Head of caudate nucleus (tissue), 42 donors: ENCODE measurements at regions not wholly inside any gene's neighbourhood (a gene's known extent, or its start where the extent isn't known, plus 50 kb on each side); places are given as distances from the start of the nearest gene placed in this dataset.

ENCODE experiments used
- DNase-seq, 42 donors: peaks; one replicate each; pipeline versions ENCODE4 v3.0.0 to v3.0.0-alpha.2; 2020 to 2021; ENCODE audit warnings: mixed read lengths in 7 of 42
- intact Hi-C: fragments of 100-400 bp; cut with DNase I; formaldehyde crosslinking; loops from one replicate; pipeline ENCODE4 v1.15.0; 2022

DNA sequence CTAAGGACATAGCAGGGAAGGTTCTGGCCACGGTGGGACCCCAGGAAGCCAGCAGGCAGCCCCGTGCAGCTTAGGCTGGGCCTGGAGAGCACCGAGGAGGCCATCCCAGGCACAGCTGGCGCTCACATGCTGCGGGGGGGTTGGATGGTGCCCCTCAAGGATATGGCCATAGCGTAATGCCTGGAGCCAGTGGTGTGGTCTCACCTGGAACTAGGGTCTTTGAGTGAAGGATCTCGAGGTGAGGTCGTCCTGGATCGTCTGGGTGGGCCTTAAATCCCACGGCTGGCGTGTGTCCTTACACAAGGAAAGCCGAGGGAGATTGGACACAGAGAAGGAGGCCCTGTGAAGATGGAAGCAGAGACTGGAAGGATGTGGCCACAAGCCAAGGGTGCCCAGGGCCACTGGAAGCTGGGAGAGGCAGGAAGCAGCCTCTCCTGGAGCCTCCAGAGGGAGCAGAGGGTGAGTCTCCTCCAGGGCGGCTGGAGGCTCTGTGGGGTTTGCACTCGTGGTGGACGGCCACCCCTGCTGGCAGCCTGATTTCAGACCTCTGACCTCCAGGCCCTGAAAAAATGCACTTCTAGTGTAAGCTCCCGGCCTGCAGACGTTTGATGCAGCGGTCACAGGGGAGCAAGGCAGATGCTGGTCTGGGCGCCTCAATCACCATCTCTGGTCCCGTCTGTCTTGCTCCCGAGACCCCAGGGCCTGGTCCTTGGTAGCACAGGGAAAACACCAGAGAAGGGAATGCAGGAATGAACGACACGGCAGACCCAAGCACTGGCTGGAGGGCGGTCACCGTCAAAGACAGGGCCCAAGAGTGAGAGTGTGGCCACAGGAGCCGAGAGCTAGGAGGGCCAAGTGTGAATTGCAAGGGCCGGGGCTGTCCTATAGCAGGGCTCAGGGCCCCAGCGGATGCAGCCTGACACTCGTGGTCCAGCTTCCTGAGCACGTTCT is 218.6 kb downstream of the KIF26A start:
- peak in 12 of 42 donors; percentile 1 to 34 (median 10) for DNase-seq
- intact Hi-C loops, result no loop called here

DNA sequence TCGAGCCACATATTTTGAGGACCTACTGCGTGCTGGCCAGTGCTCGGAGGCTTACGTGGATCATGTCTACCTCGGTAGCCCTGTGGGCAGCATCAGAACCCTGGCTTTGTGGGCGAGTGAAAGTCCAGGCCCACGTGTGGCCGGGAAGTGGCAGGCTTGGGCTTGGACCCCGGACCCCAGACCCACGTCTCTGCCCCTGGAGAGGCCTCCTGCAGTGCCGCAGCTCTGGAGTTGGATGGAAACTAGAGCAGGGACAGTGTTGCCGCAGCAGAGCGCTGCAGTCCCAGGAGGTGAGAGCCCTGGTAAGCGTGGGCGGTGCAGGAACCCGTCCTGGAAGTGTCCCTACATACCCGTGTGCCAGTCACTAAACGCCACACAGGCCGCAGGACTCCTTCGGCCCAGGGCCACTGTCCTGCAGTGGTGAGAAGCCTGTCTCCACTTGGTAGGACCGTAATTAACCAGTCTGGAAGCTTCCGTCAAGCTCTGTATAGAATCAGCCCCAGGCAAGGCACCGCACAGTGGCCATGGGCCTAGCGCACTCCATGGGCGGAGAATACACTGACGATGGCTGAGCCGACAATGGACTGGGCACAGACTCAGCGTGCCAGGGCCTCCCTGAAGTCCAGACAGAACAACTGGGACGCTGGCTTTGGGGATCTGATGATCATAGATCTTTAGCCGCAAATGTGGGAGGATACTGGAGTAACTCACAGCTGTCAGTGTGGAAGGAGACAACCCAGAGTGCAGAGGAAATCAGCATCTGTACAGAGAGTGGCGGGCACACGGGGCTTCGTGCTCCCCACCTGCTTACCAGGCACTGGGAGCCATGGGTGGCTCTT is 219.5 kb downstream of the KIF26A start:
- peak in 10 of 42 donors; percentile 1 to 26 (median 8) for DNase-seq
- intact Hi-C loops, result no loop called here

DNA sequence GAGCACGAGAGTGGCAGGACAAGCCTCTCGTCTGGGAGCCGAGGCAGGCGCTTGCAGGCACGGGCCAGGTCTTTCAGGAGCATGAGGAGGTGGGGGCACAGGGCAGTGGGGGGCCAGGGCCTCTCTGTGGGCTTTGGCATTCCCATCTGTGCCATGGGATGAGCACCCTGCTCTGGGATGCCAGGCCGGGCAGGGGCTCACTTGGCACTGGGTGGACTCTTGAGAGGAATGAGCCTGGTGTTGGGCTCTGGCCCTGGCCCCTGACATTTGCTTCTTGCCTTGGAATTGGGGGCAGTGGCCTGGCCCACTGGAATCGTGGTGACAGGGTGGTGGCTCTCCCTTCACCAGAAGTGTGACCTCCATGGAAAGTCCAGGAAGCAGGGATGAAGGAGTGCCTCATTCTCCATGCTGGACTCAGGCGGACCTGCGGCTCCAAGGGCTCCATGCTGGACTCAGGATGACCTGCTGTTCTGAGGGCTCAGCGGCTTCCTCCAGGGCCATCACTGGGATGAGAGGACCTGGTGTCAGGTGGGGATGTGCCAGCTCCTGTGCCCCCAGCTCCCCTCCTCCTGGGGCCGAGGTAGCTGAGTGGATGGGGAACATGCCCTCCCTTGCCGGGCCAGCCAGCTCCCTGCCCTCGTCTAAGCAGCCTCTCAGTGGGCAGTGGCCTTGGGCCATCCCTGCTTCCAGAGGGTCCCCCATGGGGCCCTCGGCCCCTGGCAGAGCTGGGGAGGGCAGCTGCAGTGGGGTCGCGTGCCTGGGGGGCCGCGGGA is 220.3 kb downstream of the KIF26A start:
- DNase-seq, result peak in 12 of 42 donors; percentile 2 to 36 (median 11)
- intact Hi-C loops, result no loop called here

DNA sequence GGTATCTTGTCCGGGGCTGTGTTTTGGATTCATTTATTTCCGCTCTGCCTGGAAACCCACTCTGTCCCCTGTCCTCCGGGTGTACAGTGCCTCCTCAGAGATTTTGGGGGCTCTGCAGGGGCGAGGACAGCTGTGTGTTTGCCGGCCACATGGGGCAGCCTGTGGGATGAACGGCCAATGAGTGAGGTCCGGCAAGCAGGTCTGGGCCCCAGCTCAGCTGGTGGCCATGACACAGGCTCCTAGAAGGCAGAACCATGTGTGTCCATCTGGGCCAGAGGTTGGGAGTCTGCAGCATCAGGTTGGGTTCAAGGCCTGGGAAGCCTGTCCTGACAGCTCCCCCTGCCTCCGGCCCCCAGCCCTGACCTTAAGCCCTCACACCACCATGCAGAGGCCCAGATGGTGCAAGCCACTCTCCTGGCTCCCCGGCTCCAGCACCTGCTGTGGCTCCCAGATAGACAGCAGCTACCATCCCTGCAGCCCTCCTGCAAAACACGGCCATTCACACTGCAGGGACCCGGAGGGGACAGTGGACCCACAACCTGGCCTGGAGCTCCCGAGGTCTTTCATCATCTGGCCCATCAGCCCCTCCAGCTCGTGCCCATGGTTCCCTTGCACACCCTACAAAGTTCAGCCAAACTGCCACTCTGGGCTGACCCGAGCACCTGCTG is 220.1 kb upstream of the C14orf180 start:
- DNase-seq, result peak in 9 of 42 donors; percentile 2 to 26 (median 13)
- intact Hi-C loops, result no loop called here

DNA sequence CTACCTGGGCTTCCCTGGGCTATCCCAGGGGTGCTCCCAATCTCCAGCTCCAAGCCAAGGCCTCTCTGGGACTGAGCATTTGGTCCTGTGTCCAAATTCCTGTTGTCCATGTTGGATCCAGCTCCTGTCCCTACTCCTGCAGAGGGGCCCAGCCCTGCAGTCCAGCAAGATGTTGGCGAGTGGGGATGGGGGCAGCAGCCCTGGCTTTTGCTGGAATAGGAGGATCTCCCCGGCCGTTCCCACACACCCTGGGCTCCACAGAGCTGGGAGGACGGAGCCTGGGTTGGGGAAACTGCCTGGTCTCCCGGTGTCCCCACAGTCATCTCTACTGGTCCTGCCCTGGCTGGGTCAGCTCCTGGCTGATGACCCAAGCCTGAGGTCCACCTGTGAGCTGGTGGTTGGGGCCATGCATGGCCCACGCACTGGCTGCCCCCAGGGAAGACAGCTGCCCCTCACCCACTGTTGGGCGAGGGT is 219.6 kb upstream of the C14orf180 start:
- intact Hi-C loops, result no loop called here
- peak in 10 of 42 donors; percentile 1 to 28 (median 8) for DNase-seq

DNA sequence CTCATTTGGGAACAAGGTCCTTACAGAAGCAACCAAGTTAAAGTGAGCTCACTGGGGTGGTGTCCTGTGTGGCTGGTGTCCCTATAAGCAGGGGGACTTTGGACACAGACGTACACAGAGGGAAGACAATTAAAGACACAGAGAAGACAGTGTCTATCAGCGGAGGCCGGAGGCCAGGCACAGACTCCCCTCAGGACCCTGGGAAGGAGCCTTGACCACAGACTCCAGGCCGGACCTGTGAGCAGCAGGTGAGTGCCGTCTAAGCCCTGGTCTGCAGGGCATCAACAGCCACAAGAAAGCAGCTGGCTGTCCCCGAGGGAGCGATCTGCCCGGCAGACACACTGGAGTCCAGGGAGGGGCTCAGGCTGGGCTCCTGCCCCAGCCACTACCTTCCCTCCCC is 219.1 kb upstream of the C14orf180 start:
- intact Hi-C loops, result no loop called here
- peak in 11 of 42 donors; percentile 1 to 21 (median 6) for DNase-seq

DNA sequence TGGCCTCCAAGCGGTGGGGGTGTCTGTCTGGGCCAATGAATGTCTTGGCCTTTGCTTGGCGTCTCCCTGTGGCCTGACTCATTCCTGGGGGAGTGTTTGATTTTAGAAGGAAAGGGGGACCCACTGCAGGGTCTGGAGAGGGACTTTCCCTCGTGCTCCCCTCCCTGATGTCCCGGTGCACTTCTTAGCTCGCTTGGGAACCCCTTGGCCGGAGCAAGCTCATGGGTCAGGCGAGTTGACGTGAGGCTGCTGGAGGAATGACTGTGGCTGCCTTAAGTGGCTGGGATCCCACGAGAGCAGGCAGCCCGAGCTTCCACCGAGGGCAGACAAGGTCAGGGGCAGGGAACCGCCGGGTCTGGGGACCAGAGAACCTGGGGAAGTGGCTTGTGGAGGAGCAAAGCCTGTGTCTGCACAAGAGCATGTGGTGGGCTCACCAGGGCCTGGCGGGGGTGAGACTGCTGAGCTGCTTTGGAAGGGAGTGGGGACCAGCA is 218.4 kb upstream of the C14orf180 start:
- intact Hi-C loops, result no loop called here
- peak in 11 of 42 donors; percentile 0 to 29 (median 8) for DNase-seq

DNA sequence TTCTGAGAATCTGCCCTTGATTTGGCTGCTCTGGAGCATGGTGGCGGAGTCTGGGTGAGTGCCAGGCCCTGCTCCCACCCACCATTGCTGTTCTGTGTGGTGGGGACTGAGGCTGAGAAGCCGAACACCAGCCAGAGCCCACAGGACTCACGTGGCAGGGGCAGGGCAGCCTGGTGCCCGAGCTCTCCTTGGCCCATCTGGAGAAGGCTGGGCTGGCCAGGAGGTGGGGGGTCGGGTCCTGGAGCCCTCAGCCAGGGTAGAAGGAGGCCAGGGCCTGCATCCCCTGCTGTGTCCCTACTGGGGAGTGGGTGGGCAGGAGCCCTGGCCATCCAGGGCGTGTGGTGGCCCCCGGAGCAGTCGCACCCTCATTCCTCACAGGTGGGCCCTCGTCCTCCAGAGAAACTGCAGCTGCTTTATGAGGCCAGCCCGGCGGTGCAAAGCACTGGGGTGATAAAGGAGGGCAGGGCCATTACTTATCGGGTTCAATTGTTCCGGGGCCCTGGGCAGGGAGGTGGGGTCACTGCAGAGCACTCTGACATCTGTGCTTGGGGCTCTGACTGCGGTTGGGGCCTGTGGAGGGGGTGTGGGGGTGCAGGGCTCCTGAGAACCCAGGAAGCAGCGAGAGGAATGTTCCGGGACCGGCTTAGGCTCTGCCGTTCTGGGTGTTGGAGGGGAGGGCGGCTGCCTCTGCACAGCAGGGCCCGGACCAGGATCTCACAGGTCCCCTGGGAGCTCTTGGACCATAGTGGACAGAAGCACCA is 217.5 kb upstream of the C14orf180 start:
- peak in 10 of 42 donors; percentile 0 to 33 (median 14) for DNase-seq
- intact Hi-C loops, result no loop called here

DNA sequence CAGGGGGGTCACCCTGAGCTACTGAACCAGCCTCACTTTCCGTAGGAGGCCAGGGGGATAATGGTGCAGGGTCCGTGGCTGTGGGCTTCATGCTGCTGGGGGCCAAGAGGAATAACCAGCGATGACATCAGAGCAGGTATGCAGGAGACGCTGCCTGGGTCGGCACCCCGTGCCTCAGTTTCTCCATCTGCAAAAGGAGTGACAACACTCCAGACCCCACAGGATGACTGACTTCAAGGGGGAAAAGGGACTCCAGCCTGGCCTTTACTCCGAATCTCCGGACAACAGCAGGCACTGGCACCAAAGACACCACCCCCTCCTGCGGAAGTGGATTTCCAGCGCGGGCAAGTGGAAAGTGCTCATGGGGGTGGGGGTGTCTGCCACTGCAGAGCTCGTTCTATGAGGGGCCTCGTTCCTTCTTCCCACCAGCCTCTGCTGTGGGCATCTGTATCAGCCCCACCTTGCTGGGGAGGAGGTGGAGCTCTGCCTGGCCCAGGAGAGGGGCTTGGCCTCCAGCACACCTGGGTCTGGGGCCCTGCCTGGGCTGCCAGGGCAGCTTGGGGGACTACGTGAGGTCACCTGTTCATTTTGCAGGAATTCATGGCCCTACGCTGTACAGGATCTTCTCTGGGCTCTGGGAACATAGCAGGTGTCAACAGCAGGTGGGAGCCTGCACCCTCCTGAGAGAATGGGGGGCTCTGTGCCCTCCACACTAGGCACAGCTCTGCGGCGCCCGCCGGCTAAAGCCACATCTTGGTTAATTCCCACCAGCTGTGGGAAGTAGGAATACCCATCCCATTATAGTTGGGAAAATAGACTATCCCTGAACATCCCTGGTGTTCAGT is 216.6 kb upstream of the C14orf180 start:
- intact Hi-C loops, result no loop called here
- DNase-seq, result peak in 4 of 42 donors; percentile 2 to 16 (median 8)

DNA sequence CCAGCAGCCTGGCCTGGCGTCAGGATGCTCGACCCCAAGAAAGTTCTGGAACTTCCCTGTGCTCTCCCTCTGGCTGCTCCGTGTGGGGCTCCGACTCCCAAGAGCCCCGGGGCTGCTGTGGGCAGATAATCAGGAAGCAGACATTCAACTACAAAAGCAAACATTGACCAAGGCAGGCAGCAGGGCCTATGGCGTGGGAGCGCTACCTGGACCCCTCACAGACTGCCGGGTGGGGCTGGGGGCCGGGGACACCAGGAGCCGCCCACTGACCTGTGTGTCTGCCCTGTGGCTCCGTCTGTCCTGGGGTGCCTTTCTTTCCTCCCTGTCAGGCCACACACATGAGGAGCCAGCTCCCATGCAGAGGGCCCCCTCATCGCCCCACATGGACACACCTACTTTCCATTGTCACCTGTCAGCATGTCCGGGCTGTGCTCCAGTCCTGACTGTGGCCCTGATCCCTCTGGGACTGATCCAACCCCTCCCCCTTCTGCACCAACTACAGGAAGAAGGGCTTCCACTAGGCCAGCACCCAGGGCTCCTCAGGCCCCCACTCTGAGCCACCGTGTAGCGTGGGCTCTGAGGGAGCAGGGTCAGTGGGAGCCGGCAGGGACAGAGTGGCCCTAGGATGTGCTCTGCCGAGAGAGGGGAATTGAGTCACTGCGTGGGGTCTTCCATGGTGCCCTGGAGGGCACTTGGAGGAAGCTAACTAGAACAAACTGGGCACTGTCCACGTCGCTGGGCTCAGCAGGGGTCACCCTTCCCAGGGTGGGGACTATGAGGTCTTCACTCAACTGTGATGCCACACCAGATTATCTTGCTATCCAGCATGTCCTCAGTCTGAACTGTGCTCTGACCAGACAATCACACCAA is 215.4 kb upstream of the C14orf180 start:
- DNase-seq, result peak in 2 of 42 donors; percentile 0 to 1
- intact Hi-C loops, result no loop called here

DNA sequence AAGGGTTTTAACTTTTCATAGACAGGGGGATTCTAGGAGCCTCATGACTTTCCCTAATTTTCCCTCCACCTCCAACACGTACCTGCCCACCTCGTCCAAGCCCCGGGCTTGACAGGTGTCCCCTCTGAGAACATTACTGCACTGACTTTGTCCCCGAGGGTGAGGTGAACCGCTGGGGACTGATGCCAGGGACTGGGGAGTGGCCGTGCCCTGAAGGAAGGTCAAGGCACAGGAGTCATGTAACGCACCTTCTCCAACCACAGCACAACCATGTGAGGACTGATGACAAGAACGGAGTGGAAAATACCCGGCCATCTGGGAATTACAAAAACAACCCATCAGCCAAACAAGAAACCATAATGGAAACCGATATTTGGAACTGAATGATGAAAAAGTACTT is 214.7 kb upstream of the C14orf180 start:
- peak in 1 of 42 donors; percentile 1 for DNase-seq

DNA sequence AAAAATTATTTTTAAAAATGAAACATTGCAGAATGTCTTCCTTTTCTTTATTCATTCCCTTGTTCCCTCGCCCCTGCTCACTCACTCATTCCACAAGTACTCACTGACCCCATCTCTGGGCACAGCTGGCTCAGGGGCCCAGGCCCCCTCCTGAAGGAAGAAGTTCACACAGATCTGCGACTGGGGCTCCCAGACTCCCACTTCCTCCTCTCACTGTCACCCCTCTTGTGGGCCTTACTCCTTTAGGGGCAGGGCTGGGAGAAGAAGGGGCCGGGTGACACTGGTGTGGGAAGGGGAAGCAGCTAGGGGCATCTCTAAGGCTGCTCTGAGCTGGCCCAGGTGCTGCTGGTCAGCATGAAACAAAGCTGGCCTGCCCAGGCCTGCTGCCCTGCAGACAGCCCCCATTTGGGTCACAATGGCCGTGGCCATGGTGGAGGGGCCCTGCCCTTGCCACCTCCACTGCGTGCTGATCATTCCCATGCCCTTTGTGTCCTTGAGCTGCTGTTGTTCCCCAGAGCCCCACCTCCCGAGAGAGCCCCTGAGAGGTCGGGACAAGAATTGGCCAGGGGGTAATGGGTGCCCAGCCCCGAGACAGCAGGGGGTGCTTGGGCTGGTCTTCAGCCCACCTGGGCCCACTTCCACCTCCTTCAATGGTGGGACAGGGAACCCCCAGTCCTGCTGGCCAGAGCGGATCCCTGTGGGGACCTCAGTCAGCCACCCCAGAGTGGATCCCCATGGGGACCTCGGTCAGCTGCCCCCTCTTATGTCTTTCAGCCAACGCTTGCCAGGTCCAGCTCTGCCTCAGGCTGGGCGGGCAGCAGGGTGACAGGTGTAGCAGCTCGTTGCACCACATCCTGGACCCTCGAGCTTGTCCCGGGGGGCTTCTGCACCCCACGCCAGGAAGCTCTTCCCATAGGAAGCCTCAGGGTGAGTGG is 212.4 kb upstream of the C14orf180 start:
- no peak for DNase-seq
- intact Hi-C loops, result no loop called here

More for the DNA sequence above, 214.7 kb upstream of the C14orf180 start:
- intact Hi-C loops, result no loop called here

DNA sequence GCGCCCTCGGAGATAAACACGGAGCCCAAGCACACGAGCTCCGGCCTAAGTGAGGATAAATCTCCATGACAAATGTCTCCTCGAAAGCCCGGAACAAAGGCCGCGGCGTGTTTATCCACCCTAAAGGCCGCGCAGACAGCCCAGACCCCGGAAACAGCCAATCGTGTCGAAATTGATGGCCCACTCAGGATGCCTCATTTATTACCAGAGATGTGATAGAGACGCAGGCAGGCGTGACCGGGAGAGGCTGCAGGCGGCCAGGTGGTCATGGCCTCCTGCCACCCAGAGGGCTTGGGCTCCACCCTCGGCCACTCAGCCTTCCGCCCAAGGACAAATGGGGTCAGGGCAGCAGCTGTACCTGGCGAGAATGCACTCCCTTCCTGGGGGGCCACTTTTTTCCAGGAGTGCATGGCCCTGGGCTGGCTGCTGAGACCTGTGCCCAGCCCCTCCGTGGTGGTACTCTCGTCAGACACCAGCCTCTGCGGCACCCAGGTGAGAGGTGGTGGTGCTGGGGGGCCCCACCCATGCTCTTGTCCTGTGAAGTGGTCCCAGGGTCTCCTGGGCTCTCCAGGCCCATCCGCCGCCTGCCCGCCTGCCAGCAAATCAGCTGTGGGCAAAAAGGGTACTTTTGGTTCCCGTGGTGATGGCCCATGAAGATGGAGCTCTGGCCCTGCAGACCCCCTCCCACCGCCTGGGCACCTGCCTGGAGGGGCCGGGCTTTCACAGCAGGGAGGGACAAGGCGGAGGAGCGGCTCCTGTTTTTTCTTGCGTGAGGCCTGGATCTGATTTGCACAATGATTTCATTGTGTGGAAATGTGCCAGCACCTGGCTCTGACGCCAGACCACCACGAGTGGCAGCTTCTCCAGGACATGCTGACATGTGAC is 211.5 kb upstream of the C14orf180 start:
- DNase-seq, result no peak
- intact Hi-C loops, result no loop called here

DNA sequence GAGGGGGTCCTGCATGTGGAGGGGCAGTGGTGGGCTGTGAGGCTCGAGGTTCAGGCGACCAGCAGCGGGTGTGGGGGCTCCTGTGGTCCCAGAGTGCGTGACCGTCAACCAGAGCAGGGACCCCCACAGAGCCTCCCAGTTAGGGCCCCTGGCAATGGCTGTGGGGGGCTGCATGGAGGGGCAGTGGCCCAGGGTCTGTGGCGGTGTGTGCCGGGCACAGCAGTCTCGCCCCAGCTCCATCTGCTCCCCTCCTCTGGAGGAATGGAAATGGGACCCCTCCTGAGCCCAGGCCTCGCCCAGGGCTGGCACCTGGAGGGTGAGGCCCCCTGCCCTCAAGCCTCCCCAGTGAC is 210.8 kb upstream of the C14orf180 start:
- intact Hi-C loops, result no loop called here
- no peak for DNase-seq
